ENCODE measurements at regions not wholly inside any gene's neighbourhood (a gene's known extent, or its start where the extent isn't known, plus 50 kb on each side); places are given as distances from the start of the nearest gene placed in this dataset.
"Not testable (repeated sequence)": the region's sequence is repeated elsewhere in the genome, so short reads cannot be mapped to it uniquely, and the experiment has no call there.

DNA sequence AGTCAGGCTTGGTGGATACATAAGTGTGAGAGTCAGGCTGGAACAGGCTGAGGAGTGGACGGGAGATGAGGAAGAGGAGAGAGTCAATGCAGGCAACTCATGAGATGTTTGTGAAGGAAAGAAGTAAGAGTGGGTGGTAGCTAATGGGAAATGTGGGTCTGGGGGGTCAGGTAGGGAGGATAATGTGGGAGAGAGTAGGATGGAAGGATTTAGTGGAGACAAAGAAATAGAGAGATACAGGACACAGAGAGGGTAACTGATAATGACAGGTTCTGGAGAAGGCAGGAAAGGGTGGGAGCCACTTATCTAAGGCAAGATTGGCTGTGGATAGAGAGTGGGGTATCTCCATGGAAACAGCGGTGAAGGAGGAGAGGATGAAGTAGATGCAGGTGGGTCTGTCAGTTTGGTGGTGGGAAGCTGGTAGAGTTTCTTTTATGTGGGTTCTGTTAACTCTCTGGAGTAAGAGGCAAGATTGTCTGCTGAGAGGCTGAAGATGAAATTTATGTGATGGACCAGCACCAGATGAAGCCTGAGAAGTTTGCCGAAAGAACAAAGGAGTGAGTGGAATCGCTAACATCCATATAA, 190.6 kb upstream of the SPRED2 start:
- no peak for DNase-seq

DNA sequence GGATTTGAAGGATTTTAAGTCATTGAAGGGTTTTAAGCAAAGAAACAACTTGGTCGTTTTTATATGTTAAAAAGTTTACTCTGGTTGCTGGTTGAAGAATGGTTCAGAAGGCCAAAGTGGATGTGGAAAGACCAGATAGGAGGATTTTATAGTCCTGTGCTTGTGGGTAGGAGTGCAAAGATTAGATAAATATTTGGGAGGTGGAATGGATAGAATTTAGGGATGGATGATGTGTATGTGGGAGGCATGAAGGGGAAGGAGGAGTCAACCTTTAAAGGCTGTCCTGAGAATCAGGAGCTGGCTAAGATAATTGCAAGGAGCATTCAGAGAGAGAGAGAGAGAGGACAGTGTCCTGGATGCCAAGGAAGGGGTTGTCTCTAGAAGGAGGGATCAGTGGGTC, 190.1 kb upstream of the SPRED2 start:
- DNase-seq, result no peak

DNA sequence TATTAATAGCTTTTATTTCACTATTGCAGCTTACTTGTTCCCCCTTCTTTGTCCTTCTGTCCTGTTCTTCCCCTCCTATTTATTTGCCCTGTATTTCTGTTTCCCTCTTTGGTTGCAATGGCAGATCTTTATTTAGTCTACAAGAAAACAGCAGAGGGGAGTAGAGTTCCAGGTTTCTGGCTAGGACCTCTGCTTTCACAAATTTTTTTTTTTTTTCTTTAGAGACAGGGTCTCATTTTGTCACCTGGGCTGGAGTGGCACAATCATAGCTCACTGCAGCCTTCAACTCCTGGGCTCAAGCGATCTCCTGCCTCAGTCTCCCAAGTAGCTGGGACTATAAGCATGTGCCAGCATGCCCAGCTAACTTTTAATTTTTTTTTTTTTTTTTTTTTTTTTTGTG, 188.1 kb upstream of the SPRED2 start:
- DNase-seq, result no peak

DNA sequence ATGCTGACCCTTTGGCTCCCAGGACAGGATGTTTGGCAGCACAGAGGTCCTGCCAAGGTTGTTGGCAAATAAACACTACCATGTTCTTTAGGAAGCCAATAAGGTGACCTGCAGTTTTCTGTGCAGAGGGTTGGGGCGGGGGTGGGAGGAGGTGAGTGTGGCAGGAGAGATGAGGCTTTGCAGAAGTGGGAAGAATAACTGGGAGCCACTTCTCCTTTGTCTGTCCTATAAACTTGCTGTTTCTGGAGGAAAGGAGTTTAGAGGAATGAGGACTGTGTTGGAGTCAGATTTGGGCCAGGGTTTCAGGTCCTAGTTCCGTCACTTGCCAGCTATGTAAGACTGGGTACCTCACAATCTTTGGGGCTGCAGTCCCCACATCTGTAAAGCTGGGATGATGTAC, 187.6 kb upstream of the SPRED2 start:
- DNase-seq, result no peak

DNA sequence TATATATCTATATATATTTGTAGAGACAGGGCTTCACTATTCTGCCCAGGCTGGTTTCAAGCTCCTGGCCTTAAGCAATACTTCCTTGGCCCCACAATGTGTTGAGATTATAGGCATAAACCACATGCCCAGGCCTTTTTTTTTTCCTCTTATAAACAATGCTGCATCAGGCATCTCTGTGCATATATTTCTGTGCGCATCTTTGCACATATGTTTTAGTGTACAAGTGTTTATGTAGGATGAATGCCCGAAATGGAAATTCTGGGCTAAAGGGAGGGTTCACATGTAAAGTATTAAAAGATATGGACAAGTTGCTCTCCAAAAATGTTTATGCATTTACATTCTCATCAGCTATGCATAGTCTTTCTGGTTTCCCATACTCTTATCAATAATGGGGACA, 183.2 kb upstream of the SPRED2 start:
- no peak for DNase-seq

DNA sequence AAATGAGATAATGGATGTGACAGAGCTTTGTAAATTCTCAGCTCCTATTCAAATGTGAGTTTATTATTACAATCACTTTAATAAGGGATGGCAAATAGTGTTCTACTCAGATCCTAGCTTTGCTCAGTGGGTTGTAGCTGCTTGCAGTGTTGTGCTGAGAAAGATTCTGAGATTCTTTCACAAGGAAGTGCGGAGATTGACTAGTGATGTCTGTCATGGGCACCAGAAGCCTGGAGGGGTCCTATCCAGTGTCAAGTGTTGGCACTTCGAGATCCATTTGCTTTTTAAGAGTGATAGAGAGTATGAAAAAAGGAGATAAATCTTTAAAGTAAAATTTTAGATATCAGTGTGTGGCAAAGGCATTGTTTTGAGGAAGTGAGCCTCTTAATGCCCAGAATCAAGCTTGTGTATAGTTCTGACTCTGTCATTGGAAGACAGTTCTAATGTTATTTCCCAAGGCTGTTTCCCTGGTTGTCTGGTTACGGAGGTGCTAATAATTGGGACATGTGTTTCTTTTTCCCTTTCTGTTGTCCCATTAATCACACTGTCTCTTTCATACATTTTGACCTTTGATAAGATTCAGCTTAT, 181.7 kb upstream of the SPRED2 start:
- no peak for DNase-seq

DNA sequence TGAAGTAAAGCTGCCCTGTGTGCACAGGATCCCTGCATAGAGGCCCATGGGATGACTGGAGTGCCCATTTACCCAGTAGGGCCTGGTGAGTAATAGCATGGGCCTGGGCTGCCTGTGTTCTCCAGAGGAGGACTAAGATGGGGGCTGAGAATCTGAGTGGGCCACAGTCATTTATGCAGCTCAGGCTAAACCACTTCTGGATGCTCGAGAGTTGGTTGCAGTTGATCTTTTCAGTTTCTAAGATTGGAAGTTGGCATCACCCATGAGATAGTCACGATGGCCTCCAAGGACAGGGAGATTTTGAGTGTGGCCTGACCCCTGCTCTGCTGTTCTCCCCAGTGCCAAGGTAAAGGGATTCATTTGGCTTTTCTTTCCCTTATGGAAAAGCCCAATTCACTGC, 179.1 kb upstream of the SPRED2 start:
- no peak for DNase-seq

DNA sequence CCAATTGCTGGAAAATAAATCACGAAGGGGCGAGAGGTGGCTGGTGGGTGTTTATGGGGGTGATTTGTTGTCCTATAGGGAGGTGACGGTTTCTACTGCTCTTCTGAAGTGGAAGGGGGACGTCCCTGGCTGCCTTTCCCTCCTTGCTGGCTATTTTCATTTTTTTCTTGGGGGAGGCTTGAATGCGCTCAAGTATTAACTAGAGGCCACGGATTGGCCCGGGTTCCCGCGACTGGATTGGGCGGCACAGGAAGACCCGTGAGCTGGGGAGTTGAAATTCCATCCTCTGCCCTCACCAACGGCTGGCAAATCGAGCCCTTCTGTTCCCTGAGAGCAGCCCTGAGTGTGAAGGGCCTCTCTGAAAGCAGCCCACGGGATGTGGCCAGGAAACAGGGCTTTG, 176.5 kb upstream of the SPRED2 start:
- no peak for DNase-seq

DNA sequence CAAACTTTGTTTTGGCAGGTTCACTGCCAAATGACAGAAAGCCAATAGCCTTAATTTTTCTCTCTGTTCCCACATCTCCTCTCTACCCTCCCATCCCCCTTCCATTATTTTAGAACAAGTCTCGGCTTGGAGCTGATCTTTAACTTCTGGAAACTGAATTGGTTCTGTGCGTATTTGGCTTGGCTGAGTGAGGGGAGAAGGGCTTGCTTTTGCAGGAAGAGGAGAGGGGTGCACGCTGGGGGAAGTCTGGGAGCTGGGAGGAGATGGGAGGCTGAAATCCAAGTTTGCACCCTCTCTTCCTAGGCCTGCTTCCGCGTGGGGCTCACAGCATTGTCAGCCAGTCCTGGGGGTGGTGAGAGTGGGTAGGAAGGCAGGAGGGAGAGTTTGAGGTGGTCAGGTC, 176.1 kb upstream of the SPRED2 start:
- DNase-seq, result no peak

DNA sequence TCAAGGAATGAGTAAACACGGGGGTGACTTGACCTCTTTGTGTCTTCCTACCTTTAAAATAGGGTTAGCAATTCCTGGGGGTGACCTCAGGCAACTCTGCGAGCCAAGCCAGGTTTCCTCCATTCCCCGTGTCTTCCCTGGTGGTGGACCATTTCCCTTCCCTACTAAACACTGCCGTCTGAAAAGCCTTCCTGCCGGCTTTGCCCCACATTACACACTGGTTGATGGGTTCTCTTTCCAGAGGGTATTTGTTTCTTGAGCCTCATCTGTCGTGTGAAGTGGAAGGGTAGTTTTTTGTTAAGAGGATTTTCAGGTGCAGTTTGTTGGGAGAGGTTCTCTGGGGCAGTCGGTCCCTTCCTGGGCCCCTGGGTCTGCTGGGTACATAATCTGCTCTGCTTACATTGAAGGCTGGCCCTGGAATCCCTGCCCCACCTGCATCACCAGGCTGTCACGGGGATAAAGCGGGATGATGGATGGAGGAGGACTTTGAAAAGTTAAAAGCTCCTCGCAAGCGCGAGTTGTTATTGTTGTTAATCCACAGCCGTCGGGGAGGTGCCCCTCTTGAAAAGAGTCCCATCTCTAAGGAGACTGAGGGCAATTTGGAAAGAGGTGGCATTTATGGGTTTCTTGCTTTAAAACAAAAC, 175.4 kb upstream of the SPRED2 start:
- no peak for DNase-seq

DNA sequence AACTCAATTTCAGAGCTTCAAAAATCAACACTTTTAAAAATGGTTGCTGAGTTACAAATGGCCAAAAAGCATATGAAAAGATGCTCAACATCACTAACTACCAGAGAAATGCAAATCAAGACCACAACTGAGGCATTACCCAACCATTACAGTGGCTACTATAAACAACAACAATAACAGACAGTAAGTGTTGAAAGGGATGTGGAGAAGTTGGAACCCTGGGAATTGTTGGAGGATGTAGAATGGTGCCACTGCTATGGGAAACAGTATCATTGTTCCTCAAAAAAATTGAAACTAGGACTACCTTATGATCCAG, 173.3 kb upstream of the SPRED2 start:
- no peak for DNase-seq

DNA sequence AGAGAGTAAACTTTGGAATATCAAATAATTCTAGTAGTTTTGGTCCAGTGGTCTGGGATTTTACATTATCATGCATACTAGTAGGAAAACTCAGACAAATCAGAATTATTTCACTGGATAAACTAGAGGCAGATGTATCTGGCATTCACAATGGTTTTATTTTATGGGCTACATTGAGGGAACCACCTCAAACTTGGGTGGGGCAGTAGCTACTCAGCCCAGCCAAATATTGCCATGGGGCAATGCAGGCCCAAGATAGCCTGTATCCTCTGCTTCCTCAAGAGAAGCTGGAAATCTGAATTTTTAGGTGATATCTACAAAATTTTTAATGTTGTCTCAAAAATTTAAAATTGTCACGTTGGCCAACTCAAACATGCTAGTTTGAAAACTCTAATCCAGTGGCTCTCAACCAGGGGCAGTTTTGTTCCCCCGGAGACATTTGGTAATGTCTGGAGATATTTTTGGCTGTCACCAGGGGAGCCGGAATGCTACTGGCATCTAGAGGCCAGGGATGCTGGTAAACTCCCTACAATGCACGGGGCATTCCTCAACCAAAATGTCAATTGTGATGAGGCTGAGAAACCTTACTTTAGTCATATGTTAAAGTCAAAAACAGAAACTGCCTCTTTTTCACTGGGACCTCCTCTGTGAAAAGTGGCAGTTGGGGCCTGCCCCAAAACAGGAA, 172.8 kb upstream of the SPRED2 start:
- no peak for DNase-seq

DNA sequence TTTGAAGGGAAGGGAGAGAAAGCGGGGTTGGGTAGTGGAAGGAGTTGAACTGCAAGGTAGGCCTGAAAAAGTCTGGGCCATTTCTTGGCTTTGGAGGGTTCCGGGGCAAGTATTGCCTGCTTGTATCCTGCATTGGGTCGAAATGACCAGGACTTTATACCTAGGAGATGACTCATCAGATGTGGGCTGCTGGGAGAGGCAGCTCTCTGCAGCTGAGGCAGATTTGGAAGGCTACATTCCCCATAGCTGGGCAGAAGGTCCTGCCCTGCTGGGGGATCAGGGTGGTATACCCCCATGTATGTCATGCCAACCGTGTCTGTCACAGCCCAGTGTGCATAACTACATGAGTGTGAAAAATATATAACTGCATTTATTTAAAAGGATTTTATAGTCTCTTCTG, 171.8 kb upstream of the SPRED2 start:
- DNase-seq, result no peak

DNA sequence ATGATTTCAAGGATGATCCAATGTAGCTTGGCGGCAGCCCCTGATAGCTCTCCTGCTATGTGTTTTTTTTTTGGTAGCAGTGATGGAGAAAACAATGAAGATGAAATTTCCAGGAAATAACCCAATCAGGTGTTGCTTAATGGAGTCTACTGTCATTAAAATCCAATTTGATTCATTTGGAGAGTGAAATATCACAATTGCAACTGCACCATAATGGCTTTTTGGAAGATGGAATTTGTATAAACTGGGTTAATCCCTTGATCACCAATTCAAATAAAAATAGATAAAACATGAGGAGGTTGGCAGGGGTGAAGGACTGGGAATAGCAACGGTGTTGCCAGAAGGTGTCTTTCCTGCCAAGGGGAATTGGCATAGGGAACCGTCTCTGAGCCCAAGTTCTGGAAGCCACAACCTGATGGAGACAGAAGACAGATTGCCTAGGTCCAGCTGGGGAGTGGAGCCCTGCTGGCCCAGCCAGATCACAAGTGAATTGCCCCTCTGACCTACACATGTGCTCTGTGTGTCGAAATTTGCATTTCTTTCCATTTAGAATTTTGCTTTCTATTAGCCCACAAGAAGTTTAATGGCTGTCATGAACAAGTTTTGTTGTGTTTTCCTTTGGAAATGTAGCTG, 170.3 kb upstream of the SPRED2 start:
- no peak for DNase-seq

DNA sequence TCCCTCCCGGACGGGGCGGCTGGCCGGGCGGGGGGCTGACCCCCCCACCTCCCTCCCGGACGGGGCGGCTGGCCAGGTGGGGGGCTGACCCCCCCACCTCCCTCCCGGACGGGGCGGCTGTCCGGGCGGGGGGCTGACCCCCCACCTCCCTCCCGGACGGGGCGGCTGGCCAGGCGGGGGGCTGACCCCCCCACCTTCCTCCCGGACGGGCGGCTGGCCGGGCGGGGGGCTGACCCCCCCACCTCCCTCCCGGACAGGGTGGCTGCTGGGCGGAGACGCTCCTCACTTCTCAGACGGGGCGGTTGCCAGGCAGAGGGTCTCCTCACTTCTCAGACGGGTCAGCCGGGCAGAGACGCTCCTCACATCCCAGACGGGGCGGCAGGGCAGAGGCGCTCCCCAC, 168.5 kb upstream of the SPRED2 start:
- DNase-seq, result peak in 1 of 4 experiments; percentile 4

DNA sequence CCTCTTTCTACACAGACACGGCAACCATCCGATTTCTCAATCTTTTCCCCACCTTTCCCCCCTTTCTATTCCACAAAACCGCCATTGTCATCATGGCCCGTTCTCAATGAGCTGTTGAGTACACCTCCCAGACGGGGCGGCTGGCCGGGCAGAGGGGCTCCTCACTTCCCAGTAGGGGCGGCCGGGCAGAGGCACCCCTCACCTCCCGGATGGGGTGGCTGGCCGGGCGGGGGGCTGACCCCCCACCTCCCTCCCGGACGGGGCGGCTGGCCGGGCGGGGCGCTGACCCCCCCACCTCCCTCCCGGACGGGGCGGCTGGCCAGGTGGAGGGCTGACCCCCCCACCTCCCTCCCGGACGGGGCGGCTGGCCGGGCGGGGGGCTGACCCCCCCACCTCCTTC, 168.0 kb upstream of the SPRED2 start:
- not testable (repeated sequence) for DNase-seq

DNA sequence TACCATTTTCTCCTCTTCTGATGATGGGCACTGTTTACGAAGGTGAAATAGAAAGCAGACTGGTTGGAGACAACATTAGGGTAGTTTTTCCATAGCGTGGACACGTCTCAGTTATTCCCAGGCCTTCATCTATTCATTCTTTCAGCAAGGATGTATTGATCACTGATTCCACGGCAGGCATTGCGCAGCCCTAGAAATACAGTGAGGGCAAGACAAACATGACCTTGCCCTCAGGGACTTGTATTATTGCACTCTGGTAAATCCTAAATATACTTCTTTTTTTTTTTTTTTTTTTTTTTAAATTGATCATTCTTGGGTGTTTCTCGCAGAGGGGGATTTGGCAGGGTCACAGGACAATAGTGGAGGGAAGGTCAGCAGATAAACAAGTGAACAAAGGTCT, 167.3 kb upstream of the SPRED2 start:
- no peak for DNase-seq

DNA sequence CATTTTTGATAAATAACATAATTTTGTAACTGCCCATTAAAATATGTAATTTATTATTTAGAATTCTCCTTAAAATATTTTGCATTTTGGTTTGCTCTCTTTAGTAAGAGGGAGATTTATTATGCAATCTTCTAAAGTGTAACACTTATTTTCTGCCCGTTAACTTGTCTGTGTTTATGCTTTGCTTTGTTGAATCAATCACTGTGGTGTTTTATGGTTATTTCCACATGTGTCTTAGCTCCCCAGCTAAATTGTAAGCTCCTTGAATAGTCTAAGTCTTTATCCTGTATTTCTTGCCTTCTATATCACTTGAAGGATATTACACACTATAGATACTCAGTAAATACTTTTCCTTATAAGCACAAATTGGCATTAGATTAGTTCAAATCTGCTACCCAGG, 166.6 kb upstream of the SPRED2 start:
- DNase-seq, result no peak

DNA sequence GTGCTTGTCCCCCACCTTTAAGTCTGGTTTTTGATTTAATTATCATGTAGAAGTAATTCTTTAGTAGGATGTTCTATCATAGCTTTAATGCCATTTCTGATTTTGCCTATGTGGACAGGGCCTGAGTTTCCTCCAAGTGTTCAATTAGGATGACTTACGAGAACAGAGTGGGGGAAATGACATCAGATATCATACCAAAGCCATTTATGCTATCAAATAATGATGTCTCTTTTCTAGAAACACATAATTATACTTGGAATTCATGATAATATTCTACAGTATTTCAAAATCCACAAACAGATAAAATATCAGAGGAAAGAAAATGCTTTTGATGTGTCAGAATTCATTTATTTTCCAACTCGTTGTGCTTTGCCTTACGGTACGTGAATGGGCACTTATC, 165.9 kb upstream of the SPRED2 start:
- DNase-seq, result no peak

DNA sequence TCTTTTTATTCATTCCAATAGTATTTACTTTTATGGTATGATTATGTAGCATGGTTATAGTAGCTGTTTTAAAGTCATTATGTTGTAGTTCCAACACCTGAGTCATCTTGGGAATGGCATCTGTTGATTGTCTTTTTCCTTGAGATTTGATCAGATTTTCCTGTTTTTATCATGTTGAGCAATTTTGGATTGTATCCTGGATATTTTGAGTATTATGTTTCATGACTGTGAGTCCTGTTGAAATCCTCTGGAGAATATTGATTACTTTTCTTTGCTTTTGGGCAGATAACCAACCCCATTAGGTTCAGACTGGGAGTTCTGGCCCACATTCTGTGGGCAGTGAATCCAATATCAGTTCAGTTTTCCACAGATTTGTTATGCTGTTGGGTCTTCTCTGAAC, 163.2 kb upstream of the SPRED2 start:
- no peak for DNase-seq

DNA sequence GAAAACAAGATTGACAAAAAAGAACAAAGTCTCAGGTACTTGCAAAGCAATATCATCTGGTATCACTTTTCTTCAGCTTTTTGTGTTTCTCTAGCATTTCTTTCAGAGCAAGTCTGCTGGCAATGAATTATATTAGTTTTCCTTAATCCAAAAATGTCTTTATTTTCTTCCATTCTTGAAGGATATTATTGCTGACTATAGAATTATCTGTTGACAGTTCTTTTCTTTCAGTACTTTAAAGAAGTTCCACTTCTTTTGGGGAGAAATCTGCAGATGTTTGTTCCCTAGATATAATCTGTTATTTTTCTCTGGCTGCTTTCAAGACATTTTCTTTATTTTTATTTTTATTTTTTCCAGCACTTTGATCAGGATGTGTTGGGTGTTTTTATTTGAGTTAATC, 161.8 kb upstream of the SPRED2 start:
- no peak for DNase-seq

DNA sequence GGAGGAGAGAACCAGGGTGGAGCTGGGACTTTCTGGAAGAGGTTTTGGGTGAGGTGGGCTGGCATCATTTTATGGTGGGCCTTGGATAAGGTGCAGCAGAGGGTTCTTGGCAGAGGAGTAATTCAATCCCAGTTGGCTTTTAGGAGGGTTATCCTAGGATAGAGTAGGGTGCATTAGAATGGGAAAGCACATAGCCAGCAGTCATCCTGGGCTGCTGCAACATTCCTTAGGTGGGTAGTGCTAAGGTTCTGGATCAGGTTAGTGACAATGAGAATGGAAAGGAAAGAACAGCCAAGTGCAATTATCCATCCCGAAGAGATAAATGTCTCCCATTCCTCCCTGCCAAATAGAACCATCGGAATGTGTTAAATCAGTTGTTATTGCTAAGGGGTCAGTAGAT, 157.3 kb upstream of the SPRED2 start:
- DNase-seq, result no peak

DNA sequence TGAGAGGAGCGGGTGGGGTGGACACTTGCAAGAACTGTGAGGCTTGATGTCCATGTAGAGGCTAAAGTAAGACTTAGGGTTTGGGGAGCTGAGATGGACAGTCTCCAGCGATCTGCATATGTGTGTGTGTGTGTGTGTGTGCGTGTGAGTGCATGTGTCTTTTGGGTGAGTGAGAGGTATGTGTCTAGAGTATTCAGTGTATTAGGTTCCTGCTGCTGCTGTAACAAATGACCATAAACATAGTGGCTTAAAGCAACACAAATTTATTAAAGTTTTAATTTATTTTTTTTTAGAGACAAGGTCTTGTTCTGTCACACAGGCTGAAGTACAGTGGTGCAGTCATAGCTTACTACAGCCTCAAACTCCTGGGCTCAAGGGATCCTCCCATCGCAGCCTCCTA, 155.4 kb upstream of the SPRED2 start:
- DNase-seq, result no peak

DNA sequence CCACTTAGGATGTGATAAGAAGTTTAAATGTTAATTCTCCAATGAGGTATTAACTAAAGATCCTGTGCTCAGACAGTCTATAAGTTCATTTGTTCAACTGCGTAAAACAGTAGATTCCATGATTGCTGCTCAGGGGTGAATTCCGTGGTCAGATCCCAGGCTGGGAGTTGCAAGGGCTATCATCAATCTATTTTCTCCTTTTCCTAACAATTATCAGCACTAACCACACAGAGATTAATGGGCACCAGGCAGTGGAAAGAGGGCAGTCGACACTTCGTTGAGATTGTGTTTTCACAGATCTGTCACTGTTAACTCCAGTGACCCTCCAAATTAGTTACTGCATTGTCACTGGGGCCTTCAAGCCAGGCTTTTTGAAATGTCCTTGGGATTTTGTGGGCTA, 154.1 kb upstream of the SPRED2 start:
- no peak for DNase-seq
